NCI-H510A (cell line): ENCODE measurements at regions not wholly inside any gene's neighbourhood (a gene's known extent, or its start where the extent isn't known, plus 50 kb on each side); places are given as distances from the start of the nearest gene placed in this dataset.

Source experiments
- DNase-seq: peaks from one replicate; lab custom pipeline; 2025; lab: John Stamatoyannopoulos, UW

DNA sequence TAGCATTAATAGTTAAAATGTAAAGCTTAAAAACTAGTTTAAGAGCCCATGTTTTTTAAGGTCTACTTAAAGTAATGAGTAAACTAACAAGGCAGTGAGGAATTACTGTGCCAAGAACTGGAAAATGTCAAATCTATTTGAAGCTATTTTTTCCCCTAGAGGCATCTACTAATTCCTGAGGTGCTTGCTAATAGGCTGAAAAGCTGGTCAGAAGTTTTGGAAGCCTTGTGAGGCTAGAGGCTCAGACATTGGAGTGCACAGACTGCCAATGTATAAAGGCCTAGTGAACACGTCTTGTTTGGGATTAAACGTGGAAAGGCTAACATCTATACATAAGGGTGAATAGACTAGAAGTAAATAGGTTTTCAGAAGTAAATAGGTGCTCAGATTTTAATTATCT, 136.5 kb upstream of the C11orf87 start:
- DNase-seq: no peak

DNA sequence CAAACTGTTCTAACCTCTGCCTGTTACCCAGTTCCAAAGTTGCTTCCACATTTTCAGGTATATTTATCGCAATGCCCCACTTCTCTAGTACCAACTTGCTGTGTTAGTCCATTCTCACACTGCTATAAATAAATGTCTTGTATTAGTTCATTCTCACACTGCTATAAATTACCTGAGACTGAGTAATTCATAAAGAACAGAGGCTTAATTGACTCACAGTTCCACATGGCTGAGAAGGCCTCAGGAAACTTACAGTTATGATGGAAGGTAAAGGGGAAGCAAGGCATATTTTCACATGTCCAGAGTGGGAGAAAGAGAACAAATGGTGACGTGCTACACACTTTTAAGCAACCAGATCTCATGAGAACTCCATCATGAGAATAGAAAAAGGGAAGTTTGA, 130.4 kb upstream of the C11orf87 start:
- no peak for DNase-seq

DNA sequence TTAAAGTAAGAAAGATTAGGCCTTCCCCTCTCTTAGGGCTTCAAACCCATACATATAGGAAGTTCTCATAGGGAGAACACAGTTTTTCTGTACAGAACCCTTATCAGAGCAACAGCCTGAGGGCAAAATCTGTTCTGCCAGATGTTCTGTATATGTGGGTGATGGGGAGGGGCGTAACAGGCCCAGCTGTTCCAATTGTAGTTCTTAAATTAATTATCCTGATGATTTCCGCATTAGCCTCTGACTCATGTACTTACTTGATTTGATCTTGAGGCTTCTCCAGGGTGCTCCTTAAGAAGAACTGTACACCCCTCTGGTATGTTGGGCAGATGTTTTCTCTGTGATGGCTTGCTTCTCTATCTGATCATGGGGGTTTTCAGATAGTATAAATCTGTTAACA, 123.1 kb upstream of the C11orf87 start:
- no peak for DNase-seq

DNA sequence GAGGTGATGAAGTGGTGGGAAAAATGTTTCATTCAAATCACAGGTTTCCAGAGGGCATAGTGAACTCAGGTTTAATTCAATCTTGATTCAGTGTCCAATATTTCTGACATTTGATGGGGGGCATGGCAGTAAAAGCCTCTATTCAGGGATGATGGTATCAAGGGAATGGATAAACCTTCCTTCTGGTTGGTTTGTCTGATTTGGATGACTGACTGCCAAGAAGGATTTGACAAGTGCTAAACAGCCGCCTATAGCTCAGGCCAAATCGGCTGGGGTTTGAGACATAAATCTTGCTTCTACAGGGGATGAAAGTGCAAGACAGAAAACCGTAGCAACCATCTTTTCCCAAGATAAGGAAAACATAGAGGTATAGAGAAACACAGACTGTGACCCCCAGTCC, 121.8 kb upstream of the C11orf87 start:
- no peak for DNase-seq

DNA sequence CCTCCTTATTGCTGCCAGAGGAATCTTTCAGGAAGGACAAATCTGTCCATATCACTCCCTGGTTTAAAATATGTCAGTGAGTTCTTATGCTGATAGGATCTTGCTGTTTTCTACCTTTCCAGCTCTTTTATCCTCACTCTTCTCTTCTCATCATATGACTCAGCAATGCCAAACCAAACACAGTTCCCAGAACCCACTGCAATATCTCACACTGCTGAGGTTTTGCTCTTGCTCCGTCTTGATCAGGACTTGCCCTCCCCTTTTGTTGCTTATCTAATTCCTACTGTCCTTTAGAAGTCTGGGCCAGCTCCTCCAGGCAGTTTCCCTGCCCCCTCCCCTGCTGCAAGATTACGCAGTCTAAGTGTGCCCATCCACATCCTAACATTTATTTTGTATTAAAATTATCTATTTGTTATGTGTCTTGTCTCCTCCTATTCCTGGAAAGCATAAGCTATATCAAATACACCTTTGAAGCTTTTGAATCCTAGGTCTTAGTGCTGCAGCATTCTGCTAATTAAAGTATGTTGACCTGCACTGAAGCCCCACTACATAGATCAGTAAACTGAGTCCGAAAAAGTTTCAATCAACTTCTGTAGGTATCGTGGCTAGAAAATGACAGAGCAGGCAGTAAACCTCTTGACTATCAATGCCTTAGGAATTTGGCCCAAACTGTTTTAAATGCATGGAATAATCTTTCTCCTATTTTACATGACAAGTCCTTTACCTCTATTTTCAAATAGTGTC, 119.2 kb upstream of the C11orf87 start:
- DNase-seq: no peak

DNA sequence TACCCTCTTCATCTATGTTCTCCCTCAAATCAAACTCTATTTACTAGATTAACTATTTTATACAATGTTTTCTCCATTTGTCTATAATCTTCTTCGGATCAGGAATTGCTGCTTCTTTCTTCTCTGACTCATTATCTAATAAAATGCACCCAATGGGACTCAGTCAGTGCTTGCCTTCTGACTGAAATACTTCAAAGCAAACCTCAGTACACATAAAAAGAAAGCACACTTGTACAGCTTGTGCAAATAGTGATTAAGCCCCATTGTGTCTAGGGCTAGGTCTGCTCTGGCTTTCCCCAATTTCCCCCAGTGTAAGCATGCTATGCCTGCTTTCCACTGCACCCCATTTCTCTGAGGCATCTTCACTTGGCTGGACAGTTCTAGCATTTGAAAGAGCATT, 118.6 kb upstream of the C11orf87 start:
- no peak for DNase-seq

DNA sequence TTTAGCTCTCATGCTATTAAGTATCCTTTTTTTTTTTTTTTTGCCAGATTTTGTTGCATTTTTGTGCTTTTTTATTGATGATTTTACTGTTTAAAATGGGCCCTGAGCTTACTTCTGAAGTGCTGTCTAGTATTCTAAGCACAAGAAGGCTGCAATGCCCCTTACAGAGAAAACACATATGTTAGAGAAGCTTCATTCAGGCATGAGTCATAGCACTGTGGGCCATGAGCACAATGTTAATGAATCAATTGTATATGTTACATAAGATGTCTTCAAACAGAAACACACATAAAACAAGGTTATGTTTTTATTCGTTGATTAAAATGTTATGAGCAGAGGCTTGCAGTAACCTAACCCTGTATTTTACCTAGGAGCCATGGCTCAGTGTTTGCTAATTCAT, 117.8 kb upstream of the C11orf87 start:
- DNase-seq: no peak

DNA sequence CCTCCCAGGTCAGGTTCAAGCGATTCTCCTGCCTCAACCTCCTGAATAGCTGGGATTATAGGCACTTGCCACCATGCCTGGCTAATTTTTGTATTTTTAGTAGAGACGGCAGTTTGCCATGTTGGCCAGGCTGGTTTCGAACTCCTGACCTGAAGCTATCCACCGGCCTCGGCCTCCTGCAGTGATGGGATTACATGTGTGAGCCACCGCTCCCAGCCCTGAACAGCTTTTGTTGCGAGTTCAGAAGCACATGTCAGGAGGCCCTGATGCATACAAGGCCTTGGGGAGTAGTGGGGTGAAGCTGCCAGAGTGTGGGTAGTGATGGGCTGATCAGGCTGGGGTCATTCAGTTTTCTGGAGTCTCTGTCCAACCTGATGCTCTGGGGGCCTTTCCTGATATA, 117.0 kb upstream of the C11orf87 start:
- no peak for DNase-seq

DNA sequence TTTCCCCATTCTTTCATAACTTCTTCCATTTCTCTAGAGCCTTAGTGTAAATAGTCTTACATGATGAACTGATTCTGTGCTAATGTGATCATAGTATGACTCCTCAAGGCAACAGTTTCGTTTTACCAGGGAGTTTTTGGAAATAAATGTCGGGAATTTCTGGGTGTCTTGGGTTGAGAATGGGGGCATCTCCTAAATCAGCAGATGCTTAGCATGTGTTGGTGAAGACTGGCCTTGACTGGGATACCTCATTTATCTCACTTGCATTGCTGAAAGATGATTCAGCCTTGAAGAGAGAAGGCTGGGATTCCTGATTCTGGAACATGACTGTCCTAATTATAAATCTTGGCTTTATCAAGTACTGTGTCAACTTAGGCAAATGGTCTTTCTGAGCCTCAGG, 115.7 kb upstream of the C11orf87 start:
- DNase-seq: no peak

DNA sequence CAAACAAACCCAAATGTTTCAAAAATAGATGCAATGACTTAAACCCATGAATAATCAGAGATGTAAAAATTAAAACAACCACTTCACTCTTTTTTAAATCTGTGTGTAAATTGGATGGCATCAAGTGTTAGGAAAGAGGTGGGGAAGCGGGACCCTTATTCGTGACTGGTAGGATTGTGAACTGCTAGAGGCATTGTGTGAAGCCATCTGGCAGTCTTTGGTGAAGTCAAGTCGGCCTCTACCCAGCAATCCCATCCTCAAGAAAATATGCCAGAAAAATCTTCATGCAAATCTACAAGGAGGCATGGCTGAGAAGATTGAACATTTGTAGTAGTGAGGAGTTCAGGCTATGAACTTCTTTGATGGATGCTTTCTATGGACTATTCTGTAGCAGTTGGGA, 114.6 kb upstream of the C11orf87 start:
- no peak for DNase-seq

DNA sequence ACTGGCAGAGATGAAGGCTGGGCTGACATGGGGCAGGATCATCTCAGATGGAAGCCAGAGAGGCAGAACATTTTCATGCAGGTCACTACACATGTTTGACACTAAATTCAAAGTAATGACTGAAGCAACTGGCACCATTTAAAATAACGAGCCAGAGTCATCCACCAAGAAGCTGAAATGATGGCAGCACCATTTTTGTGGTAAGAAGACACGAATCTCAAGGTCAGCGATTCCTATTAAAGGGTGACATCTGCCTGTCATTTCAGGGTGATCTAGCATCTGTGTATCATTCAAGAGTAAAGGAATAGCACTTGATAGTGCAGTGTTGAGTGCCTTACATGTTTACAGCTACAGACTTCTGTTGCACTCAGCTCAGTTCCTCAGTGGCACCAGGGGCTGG, 113.4 kb upstream of the C11orf87 start:
- peak; percentile 57 for DNase-seq

DNA sequence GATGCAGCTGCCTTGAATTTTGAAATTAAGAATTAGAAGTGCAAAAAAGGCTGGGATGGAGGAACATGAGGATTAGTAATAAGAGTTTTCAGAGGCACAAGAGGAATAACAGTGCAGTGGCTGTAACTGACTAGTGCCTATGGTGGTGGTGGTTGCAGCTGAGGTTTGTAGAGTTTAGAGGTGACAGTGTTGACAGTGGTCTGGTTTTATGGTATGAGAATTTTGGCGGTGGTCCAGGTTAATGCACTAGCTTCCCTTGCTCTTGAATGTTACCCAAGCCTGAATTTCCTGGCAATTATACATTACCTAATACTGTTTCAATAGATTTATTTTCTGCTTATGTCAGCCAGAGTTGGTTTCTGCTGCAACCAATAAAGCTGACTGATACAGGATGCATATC, 112.8 kb upstream of the C11orf87 start:
- DNase-seq: peak; percentile 75

DNA sequence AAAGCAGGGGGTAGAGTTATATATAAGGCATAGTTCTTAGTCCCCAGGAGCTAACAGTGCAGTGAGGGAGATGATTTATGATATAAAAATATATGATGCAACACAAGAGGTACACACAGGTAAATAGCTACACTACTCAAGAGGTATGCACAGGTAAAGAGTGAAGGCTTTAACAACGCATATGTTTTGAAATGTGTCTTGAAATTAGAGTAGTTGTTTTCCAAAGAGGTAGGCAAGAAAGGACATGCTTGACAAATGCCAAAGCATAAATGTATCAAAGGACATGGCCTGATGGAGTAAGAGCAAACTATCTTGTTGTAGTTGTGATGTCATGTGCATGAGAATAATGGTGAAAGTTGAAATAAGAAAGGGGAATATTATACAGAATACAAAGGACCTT, 104.3 kb upstream of the C11orf87 start:
- no peak for DNase-seq

DNA sequence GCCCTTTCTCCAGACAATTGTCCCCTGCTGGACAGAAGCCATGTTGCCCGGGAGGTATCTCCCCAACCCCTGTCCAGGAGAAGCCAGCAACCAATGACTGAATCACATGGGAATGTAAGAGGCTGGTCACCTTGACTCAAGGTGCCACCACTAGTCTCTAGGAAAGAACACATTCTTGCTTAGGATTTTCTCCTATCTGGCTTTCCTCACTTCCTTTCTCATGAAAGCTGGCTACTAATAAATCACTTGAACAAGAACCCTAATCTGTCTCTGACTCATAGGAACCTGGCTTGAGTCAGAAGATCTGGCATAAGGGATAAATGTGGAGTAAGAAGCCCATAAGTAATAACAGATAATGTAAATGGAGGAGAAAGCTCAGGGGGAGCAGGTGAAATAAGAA, 101.4 kb upstream of the C11orf87 start:
- no peak for DNase-seq

DNA sequence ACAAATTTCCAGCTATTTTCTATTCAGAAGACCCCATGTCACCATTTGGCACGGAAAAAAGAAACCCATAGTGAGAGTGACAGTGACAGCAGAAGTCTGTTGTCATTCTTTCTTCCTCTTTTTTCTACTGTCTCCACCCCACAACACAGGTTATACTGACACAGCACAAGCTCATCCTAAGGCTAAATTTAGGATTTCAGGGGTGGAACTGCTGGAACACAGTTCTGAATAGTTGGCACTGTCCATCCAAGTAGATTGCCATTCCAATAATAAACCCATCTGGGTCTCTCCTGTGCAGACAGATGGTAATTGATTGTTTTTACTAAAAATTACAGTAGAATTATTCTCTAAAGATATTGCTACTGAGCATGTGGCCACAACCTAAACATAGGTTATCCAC, 95.2 kb upstream of the C11orf87 start:
- no peak for DNase-seq

DNA sequence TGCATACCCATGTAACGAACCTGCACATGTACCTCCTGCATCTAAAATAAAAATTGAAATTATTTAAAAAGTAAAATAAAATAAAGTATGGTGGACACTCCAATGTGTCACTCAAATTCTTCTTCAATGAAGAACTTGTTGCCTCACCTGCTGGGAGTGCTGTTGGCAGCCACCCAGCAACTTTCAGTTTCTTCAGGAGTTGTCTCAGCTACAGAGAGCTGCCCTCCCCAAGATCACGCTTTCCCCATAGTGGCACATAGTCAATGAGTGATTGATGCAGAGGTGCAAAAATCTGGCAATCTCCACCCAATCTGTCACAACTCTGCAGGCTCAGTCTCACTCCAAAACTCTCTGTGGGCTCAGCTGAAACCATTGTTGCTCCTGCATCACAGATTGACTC, 92.3 kb upstream of the C11orf87 start:
- no peak for DNase-seq

DNA sequence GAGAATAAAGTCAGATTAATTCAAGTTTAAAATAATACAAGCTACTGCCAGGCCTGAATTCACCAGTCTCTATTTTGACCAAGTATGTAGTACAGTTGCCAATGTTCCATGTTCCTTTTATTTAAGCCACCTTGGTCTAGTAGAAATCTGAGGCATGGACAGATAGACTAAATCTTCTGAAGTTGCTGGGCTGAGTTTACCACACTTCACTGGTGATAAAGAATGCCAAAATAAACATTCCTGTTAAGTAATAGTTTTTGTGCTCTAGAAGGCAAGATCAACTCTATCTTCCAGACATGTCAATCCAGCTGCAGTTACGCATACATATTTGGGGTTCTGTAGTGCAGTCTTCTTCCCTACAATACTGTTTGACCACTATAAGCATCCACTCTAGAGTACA, 83.9 kb upstream of the C11orf87 start:
- no peak for DNase-seq

DNA sequence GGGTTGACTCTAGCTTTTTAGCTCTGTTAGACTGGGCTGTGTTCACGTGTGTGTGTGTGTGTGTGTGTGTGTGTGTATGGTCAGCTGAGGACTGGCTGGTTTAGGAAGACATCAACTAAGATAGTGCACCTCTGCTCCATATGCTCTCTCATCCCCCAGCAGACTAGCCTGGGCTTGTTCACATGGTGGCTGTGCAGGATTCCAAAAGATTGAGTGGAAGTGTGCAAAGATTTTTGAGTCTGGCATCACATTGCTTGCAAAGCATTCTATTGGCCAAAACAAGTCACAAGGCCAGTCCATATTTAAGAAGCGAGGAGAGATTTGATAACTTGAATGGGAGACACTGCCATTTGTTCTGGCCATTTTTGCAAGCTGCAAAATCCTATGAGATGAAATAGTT, 79.7 kb upstream of the C11orf87 start:
- DNase-seq: no peak

DNA sequence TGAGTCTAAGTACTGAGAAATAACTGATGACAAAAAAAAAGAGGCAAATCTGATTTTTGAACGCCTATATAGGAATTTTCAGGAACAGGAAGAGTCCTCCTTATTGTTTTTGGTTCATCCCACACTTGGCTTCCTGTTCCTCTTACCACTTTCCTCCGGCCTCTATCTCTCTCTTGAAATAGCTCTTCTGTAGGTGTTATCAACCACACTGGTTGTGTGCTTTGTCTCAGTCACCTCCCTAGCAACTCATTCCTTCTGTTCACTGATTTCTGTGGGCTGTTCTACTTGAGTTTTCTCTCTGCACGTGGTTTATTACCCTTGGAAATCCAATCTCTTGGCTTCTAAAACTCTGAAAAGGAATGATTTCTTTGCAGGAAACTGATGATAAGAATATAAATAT, 78.7 kb upstream of the C11orf87 start:
- DNase-seq: no peak

DNA sequence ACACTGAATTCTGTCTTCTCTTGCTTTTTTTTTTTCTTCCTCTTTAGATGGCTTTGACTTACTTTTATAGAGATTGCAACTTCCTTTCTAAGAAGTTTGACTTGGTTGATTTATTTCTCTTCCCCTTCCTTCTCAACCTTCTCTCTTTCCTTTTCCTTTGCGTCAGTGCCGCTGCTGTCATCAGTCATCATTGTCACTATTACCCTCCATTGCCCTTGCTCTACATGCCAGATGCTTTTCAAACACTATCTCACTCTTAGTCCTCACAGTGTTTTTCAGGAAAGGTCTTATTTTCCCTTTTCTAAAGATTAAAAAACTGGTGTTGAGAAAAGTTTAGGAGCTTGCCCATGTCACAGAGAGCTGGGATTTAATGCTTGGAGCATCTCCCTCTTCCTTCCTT, 74.7 kb upstream of the C11orf87 start:
- DNase-seq: no peak

DNA sequence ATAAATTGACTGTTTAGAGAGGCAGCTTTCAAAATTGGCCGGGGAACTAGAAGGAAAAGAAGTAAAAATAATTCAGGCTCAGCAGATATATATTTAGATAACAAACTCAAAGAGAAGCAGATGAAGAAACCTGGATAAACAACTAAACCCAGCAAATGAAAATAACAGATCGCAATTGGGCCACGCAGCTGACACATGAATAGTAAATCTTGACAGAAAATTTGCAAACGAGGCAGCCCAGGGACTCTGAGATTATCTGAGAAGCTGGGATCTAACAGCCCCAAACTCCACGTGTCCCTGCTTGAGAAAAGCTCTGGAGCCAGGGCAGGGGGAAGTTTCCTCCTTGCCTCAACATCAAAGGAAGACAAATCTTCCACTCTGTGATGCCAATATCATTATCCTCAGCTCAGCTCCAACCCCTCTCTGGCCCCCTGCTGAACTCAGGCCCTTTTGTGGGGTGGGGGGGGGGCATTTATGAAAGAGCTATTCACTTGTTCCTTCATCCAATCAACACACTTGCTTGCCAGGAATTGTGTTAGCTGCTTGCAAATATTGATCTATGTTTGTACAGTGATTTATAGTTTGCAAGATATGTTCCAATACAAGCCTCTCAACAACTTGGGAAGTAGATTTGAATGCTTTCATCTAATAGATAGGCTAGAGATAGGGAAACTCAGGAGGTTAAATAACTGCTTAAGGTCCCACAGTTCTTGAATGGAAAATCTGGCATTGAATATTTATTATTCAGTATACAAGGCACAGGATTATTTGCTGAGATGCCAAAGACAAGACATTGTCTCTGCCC, 72.5 kb upstream of the C11orf87 start:
- no peak for DNase-seq

DNA sequence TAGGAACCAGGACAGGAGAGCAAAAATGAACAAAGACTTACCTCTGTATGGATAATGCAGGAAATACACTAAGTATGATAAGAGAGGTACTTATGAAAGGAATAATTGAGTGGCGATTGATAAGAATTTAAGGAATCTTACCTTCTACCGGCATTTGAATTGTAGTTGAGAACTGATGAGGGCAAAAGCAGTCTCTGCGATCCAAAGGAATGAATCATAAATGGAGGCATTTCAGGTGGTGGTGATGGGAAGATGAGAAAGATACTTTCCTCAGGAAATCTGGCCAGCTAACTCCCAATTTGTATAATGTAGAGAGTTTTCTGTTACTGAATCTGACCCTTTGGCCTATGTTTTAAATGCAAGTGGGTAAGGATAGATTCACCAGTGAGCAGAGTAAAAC, 71.9 kb upstream of the C11orf87 start:
- no peak for DNase-seq

DNA sequence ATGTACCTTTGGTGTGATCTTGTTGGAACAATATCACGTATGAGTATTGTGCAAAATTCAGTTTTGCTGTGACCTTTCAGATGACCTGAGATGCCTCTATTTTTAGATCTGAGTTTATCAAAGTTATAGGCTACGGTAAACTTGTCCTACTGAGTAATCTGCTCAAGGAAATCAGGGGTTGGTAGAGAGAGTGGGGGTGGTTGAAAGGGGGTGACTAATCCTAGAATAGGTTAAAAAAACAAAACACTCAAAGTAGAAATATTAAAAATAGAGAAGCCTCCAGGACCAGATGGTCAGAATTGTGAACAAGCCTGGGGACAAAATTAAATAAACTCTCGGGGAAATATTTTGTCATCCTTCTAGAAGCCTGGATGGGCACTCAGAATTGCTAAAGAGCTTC, 59.9 kb upstream of the C11orf87 start:
- no peak for DNase-seq

DNA sequence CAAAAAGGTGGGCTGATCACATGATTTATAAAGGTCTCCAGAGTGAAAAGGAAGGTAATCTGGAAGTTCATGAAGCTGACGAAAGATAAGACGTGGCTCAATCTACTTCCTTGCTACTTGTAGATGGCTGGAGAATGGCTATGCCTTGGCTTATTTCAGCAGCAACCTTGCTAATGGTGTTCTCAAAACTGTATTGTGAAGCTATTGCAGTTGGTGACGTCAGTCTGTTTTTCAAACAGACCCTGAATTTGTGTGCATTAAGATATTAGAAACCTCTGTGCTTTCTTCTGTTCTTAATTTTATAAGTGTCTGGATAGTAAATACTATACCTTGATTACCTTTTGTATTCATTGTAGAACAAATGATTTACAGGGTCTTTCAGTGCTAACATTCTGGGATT, 58.3 kb upstream of the C11orf87 start:
- DNase-seq: no peak
